ENCODE measurements at regions not wholly inside any gene's neighbourhood (a gene's known extent, or its start where the extent isn't known, plus 50 kb on each side); places are given as distances from the start of the nearest gene placed in this dataset.
A peak's percentile ranks its signal among the peaks of the same experiment; 100 is the strongest.

GRCh38 chr2:222796413-222797103, 64.3 kb upstream of the ACSL3 start:
- no peak for TF ChIP-seq ARNTL (CRISPR knock-in tag; IDR thresholded peaks at IDR 0.05; ENCODE audit: borderline replicate concordance, low read depth)
- no peak for TF ChIP-seq ISL1 (CRISPR knock-in tag; IDR thresholded peaks at IDR 0.05)
- TF ChIP-seq RARB (CRISPR knock-in tag; IDR thresholded peaks at IDR 0.05) = no peak
- TF ChIP-seq ZNF8 (CRISPR knock-in tag; IDR thresholded peaks at IDR 0.05) = no peak
- TF ChIP-seq GLIS3 (CRISPR knock-in tag; IDR thresholded peaks at IDR 0.05) = no peak
- no peak for TF ChIP-seq ZFP3 (CRISPR knock-in tag; IDR thresholded peaks at IDR 0.05)
- TF ChIP-seq TOX (CRISPR knock-in tag; IDR thresholded peaks at IDR 0.05; ENCODE audit: borderline replicate concordance) = no peak
- TF ChIP-seq TSHZ2 (CRISPR knock-in tag; IDR thresholded peaks at IDR 0.05) = no peak
- no peak for TF ChIP-seq ZFP30 (CRISPR knock-in tag; IDR thresholded peaks at IDR 0.05)
- TF ChIP-seq TCF4 (CRISPR knock-in tag; IDR thresholded peaks at IDR 0.05; ENCODE audit: borderline replicate concordance) = no peak
- no peak for TF ChIP-seq BACH2 (CRISPR knock-in tag; IDR thresholded peaks at IDR 0.05; ENCODE audit: borderline replicate concordance)
- no peak for TF ChIP-seq CSRNP3 (CRISPR knock-in tag; IDR thresholded peaks at IDR 0.05)
- no peak for TF ChIP-seq CSDC2 (CRISPR knock-in tag; IDR thresholded peaks at IDR 0.05)
- TF ChIP-seq PPARA (CRISPR knock-in tag; IDR thresholded peaks at IDR 0.05; ENCODE audit: borderline replicate concordance) = no peak
- TF ChIP-seq POU6F1 (CRISPR knock-in tag; IDR thresholded peaks at IDR 0.05; ENCODE audit: borderline replicate concordance, low read depth) = no peak
- no peak for TF ChIP-seq ZNF70 (CRISPR knock-in tag; IDR thresholded peaks at IDR 0.05)
- no peak for TF ChIP-seq ZC3H10 (CRISPR knock-in tag; IDR thresholded peaks at IDR 0.05)
- no peak for TF ChIP-seq SNAI2 (CRISPR knock-in tag; IDR thresholded peaks at IDR 0.05)
- 0 out of 3 replicates have a peak, but pooled peaks have one; percentile 16 for ATAC-seq

GRCh38 chr2:222797261-222797660, 63.6 kb upstream of the ACSL3 start:
- peak; percentile 89 for ATAC-seq
- TF ChIP-seq TCF4 (CRISPR knock-in tag; IDR thresholded peaks at IDR 0.05; ENCODE audit: borderline replicate concordance) = no peak

- TF ChIP-seq TCF4 (CRISPR knock-in tag; IDR thresholded peaks at IDR 0.05; ENCODE audit: borderline replicate concordance) (no peak), TSHZ2 (CRISPR knock-in tag; IDR thresholded peaks at IDR 0.05) (no peak), ISL1 (CRISPR knock-in tag; IDR thresholded peaks at IDR 0.05) (no peak), POU6F1 (CRISPR knock-in tag; IDR thresholded peaks at IDR 0.05; ENCODE audit: borderline replicate concordance, low read depth) (no peak), SNAI2 (CRISPR knock-in tag; IDR thresholded peaks at IDR 0.05) (no peak), PPARA (CRISPR knock-in tag; IDR thresholded peaks at IDR 0.05; ENCODE audit: borderline replicate concordance) (no peak), ZNF8 (CRISPR knock-in tag; IDR thresholded peaks at IDR 0.05) (no peak), ZC3H10 (CRISPR knock-in tag; IDR thresholded peaks at IDR 0.05) (no peak), CSRNP3 (CRISPR knock-in tag; IDR thresholded peaks at IDR 0.05) (no peak), OSR1 (CRISPR knock-in tag; IDR thresholded peaks at IDR 0.05) (no peak)
- ATAC-seq = no peak; the same call in 2 of the 3 replicates
These were observed 63.0 kb upstream of the ACSL3 start for GRCh38 chr2:222797871-222798270.

All from SK-N-SH treated with all-trans-retinoic acid at 6 μM for 48 hours (cell line).